ENCODE measurements at regions not wholly inside any gene's neighbourhood (a gene's known extent, or its start where the extent isn't known, plus 50 kb on each side); places are given as distances from the start of the nearest gene placed in this dataset.

DNA sequence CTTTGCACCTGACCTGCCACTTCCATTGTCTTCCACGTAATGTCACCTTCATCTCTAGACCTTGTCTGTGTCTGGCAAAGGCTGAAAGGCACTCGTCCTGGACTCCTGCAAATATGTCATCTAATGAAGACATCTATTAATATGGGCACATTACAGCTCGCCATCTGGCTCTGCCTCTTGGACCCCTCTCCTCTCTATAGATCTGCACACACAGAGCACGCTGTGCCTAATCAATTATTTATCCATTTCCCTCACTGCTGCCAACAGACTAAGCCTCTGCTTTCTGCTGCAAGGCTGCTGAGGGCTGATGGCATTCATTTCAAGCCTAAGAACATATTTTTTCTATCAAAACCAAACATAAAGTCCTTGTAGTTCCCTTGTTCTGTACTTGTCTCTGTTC is 573.0 kb downstream of the TUSC7 start:
- ATAC-seq (ENCODE audit: poor library complexity) (no peak), DNase-seq (no peak)
- H3K4me1 Mint-ChIP-seq (ENCODE audit: low read depth) = no peaks in the 10 kb centered on the region
- H3K9me3 ChIP-seq (ENCODE audit: control insufficient read depth in 1 of 2, insufficient read depth in 1 of 2, low read length in 2 of 2) = no peaks in the 10 kb centered on the region
- ChIA-PET CTCF (no interaction called here), POLR2A (no interaction called here)
- intact Hi-C loops (cut with DNase I, micrococcal nuclease) = no loop called here
- H3K27ac Mint-ChIP-seq = no peak overlapping the region
- no peaks in the 10 kb centered on the region for H3K4me1 ChIP-seq (ENCODE audit: insufficient read depth, low read length)
- no peaks in the 10 kb centered on the region for H3K27me3 ChIP-seq (ENCODE audit: control insufficient read depth in 1 of 2, insufficient read depth in 2 of 2, low read length in 2 of 2)
- no peaks in the 10 kb centered on the region for H3K36me3 ChIP-seq (ENCODE audit: insufficient read depth, low read length)
- no peaks in the 10 kb centered on the region for H3K9me3 Mint-ChIP-seq
- TF ChIP-seq, protein P1, sequence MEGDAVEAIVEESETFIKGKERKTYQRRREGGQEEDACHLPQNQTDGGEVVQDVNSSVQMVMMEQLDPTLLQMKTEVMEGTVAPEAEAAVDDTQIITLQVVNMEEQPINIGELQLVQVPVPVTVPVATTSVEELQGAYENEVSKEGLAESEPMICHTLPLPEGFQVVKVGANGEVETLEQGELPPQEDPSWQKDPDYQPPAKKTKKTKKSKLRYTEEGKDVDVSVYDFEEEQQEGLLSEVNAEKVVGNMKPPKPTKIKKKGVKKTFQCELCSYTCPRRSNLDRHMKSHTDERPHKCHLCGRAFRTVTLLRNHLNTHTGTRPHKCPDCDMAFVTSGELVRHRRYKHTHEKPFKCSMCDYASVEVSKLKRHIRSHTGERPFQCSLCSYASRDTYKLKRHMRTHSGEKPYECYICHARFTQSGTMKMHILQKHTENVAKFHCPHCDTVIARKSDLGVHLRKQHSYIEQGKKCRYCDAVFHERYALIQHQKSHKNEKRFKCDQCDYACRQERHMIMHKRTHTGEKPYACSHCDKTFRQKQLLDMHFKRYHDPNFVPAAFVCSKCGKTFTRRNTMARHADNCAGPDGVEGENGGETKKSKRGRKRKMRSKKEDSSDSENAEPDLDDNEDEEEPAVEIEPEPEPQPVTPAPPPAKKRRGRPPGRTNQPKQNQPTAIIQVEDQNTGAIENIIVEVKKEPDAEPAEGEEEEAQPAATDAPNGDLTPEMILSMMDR (IDR thresholded peaks at IDR 0.05) = no peak
- H3K4me3 Mint-ChIP-seq = no peak overlapping the region
- no peaks in the 10 kb centered on the region for H3K27me3 Mint-ChIP-seq
- H3K27ac ChIP-seq (ENCODE audit: low read depth in 1 of 2, low read length in 2 of 2) = no peak overlapping the region
- H3K4me3 ChIP-seq (ENCODE audit: low read length) = no peak overlapping the region
- no peaks in the 10 kb centered on the region for H3K36me3 Mint-ChIP-seq (ENCODE audit: low read depth)

DNA sequence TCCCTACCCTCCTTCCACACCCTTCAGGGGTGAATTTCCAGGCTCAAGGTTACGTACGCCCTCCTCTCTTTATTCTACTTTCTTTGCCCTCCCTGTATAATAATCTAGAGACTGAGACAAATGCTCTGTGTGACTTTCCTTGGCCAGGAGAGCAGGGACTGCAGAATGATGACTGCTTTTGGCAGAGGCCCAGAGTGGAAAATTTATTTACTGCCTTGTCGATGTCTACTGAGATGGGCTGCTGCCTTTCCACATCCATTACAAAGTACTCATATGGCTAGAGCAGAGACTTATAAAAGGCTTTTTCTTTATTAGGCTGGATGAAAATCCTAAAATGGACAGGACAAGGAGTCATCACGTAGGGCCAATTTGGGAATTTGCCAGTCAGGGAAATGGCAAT is 576.2 kb downstream of the TUSC7 start:
- H3K4me3 ChIP-seq (ENCODE audit: low read length) = no peak overlapping the region
- ATAC-seq (ENCODE audit: poor library complexity) = no peak
- Mint-ChIP-seq H3K27me3 (no peaks in the 10 kb centered on the region), H3K36me3 (ENCODE audit: low read depth) (no peaks in the 10 kb centered on the region), H3K27ac (no peak overlapping the region), H3K4me1 (ENCODE audit: low read depth) (no peaks in the 10 kb centered on the region), H3K4me3 (no peak overlapping the region), H3K9me3 (no peaks in the 10 kb centered on the region)
- H3K4me1 ChIP-seq (ENCODE audit: insufficient read depth, low read length) = no peaks in the 10 kb centered on the region
- ChIA-PET POLR2A (no interaction called here), CTCF (no interaction called here)
- no peaks in the 10 kb centered on the region for H3K36me3 ChIP-seq (ENCODE audit: insufficient read depth, low read length)
- no peak overlapping the region for H3K27ac ChIP-seq (ENCODE audit: low read depth in 1 of 2, low read length in 2 of 2)
- TF ChIP-seq, protein P1 (IDR thresholded peaks at IDR 0.05) = no peak
- H3K27me3 ChIP-seq (ENCODE audit: control insufficient read depth in 1 of 2, insufficient read depth in 2 of 2, low read length in 2 of 2) = no peaks in the 10 kb centered on the region
- intact Hi-C loops (cut with DNase I, micrococcal nuclease) = no loop called here
- DNase-seq = no peak
- H3K9me3 ChIP-seq (ENCODE audit: control insufficient read depth in 1 of 2, insufficient read depth in 1 of 2, low read length in 2 of 2) = no peaks in the 10 kb centered on the region

DNA sequence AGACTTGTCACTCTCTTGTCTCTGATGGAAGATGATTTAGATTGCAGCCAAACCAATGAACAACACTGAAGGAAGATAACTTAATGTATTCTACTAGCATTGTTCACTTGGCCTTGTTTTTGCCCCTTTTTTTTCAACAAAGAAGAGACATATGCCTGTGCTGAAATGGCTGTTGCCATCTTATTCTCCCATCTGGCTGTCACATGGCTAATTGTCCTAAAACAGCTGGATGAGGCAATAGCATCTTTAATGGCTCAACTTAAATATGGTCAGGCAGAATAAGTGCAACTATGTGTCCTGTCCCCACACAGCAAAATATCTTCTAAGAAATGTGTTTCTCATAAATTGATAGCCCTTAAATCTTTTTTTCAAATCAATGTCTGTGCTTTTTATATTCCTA is 576.9 kb downstream of the TUSC7 start:
- Mint-ChIP-seq H3K27ac (no peak overlapping the region), H3K36me3 (ENCODE audit: low read depth) (no peaks in the 10 kb centered on the region), H3K4me1 (ENCODE audit: low read depth) (no peaks in the 10 kb centered on the region), H3K27me3 (no peaks in the 10 kb centered on the region), H3K4me3 (no peak overlapping the region), H3K9me3 (no peaks in the 10 kb centered on the region)
- DNase-seq = no peak
- Histone ChIP-seq H3K4me3 (ENCODE audit: low read length) (no peak overlapping the region), H3K4me1 (ENCODE audit: insufficient read depth, low read length) (no peaks in the 10 kb centered on the region), H3K27ac (ENCODE audit: low read depth in 1 of 2, low read length in 2 of 2) (no peak overlapping the region), H3K36me3 (ENCODE audit: insufficient read depth, low read length) (no peaks in the 10 kb centered on the region), H3K27me3 (ENCODE audit: control insufficient read depth in 1 of 2, insufficient read depth in 2 of 2, low read length in 2 of 2) (no peaks in the 10 kb centered on the region), H3K9me3 (ENCODE audit: control insufficient read depth in 1 of 2, insufficient read depth in 1 of 2, low read length in 2 of 2) (no peaks in the 10 kb centered on the region)
- POLR2A ChIA-PET = no interaction called here
- intact Hi-C loops (cut with DNase I, micrococcal nuclease) = no loop called here
- CTCF ChIA-PET = no interaction called here
- TF ChIP-seq, protein P1 (IDR thresholded peaks at IDR 0.05) = no peak
- ATAC-seq (ENCODE audit: poor library complexity) = no peak

Data from CD4-positive, alpha-beta T cell (primary cell).